DMS53 treated with DMSO at 0.1 percent for 48 hours (cell line): ENCODE measurements at regions not wholly inside any gene's neighbourhood (a gene's known extent, or its start where the extent isn't known, plus 50 kb on each side); places are given as distances from the start of the nearest gene placed in this dataset.

Experiments used
- DNase-seq: peaks from one replicate; lab custom pipeline; 2025; ENCODE audit not compliant: unreplicated experiment; lab: John Stamatoyannopoulos, UW

DNA sequence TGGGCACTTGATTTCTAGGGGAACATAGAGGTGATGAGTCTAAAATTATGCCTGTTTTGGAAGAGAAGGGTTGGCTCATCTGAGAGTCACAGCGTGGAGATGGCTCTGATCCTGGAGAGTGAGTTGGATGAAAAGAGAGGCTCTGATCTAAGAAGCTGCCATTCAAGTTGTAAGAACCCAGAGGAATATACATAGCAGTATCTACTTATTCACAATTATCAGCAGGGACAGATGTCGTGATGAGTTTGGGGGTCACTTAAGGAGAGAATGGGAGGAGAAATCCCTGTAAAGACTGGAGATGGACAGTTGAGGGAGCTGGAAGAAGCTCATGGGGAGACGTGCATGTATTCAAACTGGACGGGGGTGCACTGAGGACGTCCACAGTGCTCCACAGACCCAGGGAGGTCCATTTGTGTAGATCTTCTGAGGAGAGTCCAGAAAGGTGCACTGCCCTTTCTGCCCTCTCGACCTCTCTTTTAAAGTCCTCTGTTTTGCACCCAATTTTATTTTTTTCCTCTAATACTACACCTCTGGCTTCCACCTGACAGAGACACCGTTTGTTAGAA is 124.7 kb upstream of the SSTR4 start:
- DNase-seq, result no peak

DNA sequence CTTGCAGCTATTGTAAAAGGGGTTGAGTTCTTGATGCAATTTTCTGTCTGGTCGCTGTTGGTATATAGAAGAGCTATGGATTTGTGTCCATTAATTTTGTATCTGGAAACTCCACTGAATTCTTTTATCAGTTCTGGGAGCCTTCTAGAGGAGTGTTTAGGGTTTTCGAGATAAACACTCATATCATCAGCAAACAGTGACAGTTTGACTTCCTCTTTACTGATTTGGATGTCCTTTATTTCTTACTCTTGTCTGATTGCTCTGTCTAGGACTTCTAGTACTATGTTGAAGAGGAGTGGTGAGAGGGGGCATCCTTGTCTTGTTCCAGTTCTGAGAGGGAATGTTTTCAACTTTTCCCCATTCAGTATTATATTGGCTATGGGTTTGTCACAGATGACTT is 120.8 kb upstream of the SSTR4 start:
- DNase-seq, result no peak

DNA sequence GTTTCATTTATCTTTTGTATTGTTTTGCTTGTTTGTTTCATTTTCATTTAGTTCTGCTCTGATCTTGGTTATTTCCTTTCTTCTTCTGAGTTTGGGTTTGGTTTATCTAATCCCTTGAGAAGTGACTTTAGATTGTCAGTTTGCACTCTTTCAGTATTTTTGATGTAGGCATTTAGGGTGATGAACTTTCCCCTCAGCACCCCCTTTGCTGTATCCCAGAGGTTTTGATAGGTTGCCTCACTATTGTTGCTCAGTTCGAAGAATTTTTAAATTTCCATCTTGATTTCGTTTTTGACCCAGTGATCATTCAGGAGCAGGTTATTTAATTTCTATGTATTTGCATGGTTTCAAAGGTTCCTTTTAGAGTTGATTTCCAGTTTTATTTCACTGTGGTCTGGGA is 119.6 kb upstream of the SSTR4 start:
- no peak for DNase-seq

DNA sequence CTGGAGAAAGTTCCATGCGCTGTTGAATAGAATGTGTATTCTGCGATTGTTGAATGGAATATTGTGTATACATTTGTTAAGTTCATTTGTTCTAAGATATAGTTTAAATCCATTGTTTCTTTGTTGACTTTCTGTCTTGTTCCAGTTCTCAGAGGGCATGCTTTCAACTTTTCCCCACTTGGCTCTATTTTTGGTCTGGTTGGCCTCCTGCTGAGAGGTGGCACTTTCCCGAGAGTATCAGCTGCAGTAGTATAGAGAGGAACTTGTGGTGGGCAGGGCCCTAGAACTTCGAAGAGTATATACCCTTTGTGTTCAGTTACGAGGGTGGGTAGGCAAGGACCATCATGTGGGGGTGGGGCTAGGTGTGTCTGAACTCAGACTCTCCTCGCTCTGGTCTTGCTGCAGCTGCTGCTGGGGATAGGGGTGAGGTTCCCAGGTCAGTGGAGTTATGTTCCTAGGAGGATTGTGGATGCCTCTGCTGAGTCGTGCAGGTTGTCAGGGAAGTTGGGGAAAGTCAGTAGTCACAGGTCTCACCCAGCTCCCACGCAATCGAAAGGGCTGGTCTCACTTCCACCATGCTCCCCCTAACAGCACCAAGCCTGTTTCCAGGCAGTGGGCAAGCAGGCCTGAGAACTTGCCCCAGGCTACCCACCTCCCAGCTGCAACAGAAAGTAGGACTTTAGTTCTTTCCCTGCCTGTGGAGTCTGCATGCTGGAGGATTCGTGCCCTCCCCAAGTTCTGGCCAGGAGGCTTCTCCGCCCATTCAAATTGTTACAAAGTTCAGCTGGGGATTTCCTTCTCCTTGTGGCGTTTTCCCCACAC is 118.9 kb upstream of the SSTR4 start:
- DNase-seq, result no peak

DNA sequence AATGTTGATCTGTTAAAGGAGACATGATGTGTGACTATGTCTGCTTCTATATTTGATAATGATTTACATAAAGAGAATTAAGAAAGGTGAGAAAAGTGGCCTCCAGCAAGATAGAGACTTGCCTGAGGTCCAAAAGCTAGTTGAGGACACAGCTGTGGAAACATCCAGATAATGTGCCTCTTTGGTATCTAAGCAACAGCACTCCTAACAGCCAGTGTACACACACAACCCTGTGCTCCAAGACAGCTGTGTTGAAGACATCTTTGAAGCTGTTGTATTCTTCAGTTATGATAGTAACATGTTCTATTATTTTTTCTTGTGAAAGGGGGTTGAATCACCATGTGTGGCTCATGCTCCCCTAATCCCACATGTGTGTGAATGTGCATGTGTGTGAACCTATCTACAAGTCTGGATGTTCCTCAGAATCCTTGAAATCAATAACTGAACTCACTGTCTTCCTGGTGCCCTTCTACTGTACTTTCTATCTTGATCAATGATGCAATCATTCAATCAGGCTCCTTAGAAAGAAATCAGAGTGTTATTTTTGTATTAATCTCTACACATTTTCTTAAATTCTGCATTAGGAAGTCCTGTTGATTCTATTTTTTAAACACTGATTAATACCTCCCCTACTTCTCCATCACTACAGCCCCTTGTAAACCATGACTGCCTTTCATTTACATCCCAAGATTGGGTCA is 116.7 kb upstream of the SSTR4 start:
- no peak for DNase-seq

DNA sequence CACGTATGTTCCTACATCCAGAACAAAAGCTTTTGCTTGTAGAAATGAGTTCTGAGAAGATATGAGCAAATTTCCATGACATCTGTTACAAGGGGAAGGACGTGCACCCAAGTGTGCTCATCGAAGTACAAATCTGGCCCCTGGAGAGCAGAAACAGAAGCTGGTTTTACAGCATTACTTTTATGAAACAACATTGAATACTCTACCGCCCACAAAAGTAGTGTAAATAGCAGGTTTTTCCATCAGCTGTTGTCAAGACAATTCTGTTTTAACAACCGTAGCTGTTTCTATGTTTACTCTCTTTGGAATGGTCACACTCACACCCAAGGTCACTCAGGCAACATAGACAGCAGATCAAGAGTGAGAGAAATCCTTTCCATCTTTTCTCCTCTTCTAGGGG is 114.2 kb upstream of the SSTR4 start:
- no peak for DNase-seq

DNA sequence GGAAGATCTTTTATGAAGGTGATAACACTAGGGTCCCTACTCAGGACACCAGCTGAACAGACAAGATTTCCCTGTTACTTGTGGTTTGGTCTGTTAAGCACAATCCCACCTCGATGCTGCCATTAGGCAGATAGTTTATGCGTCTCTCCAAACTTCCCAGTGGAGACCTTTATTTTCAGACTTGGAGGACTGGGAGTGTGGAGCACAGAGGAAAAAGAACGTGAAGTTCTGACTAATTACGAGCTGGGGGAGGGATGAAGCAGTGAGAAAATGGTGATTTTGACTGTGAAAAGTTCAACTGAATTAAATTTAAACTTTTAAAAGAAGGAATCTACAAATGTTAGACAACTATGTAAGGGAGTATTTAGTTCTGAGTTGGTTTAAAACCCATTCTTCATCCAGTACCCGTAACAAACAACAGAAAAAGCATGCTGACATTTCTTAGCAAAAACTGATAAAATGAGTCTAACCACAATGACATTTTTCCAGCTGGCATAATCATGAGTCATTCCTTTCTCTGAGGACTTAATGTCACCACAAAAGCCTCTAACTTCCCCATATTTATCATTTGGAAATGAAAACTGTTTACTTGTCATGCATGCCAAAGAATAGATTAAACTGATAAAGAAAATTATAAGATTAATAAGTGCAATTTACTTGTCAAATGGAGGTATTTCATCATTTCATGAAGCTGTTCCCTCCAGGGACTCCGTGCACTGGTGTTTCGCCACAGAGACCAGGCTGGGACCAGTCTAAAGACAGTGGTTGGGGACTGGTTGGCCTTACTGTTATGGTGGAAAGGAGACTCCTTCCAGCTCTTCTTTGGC is 113.3 kb upstream of the SSTR4 start:
- no peak for DNase-seq

DNA sequence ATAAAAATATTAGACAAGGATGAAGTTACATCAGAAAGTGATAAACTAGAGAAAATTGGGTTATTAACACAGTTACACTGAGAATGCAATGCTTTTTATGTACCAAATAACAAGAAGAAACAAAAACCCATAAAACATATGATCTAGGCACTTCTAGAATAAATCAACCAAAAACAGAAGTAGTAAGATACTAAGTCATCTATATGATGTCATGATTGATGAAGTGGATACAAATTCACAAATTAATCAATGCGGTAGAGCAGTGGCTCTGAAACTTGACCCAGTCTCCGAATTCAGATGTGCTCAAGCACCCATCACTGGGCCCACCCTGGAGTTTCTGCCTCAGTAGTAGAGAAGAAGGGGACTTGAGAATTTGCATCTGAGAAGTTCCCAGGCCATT is 112.1 kb upstream of the SSTR4 start:
- DNase-seq, result no peak

DNA sequence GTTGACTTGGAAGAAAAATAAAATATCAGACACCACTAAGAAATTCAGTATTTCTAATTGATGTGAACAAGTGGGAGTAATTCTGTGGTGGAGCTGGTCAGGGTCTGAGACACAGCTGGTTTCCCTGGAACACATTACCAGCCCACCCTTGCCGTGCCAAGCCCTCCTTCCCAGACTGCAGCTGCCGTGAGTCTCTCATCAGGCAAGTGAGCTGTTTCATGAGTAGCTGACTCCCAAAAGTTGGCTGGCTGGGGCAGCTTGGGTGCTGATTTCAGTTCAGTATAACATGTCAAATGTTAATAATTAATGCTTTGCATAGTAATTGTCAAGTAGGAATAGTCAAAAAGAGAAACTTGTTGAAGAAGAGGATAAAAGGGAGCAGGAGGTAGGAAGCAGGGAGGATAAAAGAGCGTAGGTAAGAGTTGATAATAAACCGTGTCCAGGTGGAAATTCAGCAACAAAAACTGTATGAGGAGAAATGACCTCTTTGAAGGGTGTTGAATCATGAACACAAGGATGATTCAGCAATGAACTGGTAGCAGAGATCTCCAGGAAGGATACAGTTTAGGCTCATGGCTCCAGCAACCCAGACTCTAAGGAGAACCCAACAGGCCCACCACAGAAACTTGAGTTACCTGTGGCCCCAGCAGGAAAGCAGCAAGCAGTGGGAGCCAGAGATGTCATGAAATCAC is 110.9 kb upstream of the SSTR4 start:
- DNase-seq, result no peak

DNA sequence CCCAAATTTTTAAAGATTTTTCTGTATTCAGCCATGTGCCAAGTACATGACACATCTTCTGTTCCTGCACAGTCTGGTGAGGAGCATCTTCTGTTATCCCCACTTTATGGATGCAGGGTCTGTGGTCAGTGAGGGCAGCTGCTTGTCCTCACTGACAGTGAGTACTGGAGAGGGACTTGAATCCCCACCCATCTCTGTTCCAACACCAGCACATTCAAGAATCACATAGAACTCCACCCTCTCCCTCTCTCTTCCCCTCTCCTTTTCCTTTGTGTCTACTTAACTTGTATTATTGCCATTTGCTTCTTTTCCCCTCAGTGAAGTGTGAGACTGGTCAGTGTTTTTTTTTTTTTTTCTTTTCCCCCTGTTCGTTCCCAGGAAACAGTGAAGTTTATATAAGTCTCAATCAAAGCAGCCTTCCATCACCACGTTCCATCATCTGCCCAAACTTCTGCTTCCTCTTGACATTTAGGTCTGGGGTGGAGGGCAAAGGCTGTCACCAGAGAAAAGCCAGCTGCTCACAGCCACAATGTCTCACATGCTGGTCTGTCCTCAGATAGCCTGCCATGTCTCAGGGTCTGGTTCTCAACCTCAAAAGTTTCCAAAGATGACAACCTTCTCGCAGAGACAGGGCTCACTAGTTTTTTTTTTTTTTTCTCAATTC is 110.0 kb upstream of the SSTR4 start:
- no peak for DNase-seq

DNA sequence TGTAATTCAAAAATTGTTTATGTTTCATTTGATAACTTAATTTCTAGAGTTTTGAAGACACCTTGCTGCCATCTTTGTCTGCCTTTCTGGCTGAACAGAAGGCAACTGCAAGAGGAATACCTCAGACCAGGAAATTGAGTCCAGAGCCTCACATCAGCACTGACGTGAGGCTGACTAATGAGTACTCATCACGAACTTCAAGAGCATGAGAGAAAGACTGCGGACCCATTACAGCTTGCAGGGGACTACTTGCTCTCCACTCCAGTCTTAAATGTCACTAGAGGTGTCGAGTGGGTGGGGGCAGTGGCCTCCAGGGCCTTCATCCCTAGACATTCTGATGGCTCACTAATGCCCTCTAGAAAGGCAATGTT is 109.5 kb upstream of the SSTR4 start:
- DNase-seq, result no peak

DNA sequence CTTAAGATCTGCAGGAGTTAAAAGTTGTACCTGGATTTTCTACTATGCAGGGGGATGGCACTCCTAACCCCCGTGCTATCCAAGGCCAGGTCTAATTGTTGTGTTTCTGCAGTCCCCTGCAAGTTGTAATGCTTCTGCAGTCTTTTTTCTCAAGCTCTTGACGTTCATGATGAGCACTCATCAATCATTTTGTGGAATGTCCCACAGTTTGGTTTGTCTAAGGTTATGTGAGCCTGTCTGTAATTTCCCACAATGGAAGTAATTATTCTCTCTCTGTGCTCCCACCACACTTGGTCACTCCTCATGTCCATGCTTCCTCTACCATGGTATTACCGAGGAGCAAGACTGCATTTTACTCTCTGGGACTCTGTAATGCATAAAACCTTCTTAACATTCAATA is 107.6 kb upstream of the SSTR4 start:
- no peak for DNase-seq

DNA sequence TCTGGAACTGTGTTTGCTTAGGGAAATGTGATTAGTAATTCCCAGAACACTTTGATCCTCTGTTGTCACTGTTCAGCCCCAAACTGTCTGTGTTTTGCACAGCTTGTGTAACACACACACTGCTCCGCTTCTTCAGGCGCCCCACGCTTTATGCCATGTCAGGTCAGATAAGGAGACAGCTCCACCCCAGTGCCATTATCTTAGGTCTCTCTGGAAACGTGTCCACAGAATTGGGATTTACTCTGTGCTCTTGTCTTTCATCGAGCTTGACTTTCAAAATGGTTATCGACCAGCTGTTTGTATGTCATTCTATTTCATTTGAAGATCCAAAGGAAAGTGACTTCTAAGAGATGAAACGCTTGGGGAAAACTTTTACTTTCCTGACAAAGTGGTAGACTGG is 106.4 kb upstream of the SSTR4 start:
- no peak for DNase-seq

DNA sequence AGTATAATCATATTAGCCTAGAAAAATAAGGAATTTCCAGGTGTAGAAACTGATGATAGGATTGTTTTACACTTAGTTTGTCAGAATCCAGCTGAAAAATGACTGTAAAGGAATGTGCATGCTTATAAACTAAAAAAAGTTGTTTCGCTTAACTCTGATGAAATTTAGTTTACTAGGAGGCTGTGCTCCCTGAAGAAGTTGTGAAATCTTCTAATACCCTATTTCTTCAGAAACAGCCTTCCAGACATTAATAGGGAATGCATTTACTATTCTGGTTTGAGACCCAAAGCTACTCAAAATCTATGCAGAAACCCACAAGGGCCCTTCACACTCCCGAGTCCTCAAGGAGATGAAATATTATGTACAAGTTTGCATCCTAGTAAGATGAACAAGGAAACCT is 105.5 kb upstream of the SSTR4 start:
- no peak for DNase-seq

DNA sequence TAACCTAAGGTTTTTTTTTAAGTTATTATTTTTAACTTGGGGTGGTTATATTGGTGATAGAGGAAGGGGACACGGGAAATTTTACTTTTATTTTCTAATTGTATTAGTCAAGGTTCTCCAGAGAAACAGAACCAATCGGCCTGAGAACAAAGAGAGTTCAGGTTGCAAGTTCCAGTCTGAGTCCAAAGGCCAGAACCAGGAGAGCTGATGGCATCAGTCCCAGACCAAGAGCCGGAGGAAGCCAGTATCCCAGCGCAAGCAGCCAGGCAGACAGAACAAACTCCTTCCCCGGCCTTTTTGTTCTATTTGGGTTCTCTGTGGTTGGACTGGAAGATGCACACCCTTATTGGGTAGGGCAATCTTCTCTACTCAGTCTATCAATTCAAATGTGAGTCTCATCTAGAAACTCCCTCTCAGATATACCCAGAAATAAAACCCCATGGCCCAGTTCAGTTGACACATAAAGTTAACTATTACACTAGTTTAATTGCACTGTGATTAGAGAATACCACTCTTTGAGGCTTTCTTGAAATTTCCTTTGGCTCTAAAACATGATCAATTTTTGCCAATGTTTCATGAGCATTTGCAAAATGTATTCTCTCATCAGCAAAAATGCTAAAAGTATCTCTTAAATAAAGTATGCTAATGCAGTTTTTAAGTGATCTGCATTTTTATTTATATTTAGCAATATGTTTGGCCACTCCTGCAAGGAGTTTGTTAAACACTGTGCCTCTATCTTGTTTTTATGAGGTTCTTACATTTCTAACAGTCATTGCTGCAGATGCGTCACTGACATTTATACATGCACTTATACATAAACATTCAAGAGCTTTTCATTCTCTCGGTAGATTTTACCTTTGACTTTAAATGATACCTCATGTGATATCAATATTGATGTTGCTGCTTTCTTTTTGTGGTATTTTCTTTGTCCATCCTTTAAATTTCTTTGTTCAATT is 103.2 kb upstream of the SSTR4 start:
- DNase-seq, result no peak

DNA sequence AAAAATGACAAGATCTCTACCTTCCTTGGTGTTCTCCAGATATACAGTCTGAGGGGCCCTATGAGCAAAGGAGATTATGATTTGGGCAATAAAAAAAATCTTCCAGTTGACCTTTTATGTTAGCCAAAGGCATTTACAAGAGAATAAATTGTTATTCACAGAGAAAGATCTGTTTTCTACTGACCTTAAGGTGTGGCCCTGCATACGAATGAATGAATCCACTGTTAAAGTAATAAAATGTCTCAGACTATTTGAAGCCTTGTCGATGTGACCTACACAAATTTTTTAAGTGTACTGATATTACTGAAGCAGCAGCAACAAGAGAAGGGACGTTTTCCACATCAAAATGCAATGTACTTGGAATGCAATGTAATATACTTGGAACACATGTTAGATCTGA is 95.9 kb upstream of the SSTR4 start:
- DNase-seq, result no peak

DNA sequence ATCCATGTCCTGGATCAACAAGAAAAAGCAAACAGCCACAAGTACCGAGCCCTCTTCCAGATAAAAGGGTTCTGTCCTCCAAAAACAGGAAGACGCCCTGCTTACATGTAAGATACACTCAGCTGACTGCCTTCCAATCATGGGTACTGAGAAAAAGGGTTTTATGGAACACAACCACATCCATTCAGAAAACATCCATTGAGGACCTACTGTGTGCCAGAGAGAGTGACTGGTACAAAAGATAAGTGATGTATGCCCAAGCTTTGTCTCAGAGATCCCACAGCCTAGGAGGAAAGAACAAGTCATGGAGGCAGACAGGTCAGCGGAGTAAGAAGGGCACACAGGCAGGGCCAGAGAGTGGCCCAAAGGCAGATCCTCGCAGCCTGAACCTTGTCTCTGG is 94.8 kb upstream of the SSTR4 start:
- DNase-seq, result no peak

DNA sequence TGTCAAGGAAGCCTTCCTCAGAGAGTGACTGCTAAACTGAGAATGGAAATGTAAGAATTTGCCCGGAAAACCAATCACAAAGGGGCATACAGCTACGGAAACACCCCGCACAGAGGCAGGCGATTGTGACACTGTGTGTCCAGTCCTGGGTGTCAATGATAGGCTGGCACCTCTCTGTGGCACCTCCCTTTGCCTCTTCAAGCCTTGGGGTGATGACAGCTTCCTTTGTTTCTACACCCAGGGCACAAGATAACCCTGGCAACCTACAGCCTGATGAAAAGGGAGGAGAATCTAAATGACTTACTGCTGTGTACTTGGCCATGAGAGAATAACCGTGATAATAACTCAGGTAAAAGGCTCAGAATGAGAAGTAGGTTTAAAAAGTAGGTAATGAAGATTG is 93.6 kb upstream of the SSTR4 start:
- no peak for DNase-seq

DNA sequence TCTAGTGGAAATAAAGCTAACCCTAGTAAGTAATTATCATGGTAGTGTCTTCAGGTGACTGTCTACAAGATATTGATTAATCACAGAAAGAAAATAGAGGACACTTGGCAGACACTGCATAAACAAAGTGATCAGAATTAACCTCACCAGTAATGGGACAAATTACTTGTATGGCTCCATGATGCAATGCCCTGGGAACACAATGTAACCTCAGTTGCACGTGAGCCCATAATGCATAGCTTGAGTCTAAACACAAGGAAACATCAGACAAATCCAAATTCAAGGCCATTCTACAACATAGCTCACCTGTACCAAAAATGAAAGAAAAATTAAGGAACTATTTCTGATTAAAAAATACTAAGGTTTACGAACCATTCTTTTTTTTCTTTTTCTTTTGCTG is 92.4 kb upstream of the SSTR4 start:
- no peak for DNase-seq
